AG09309 (cell line): ENCODE measurements at regions not wholly inside any gene's neighbourhood (a gene's known extent, or its start where the extent isn't known, plus 50 kb on each side); places are given as distances from the start of the nearest gene placed in this dataset.

Source experiments
- DNase-seq: peaks from one replicate; pipeline ENCODE4 v3.0.0-alpha.2; 2010; ENCODE audit warnings: low read depth
- H3K4me3 ChIP-seq: 2 replicates; pipeline ENCODE4 v1.5.1; 2011; ENCODE audit warnings: mild to moderate bottlenecking, low read depth, low read length, moderate library complexity; ENCODE audit not compliant: control insufficient read depth
- CTCF ChIP-seq: IDR thresholded peaks from 2 replicates; pipeline ENCODE4 v1.5.1; 2011; ENCODE audit warnings: mild to moderate bottlenecking, low read depth, low read length, inconsistent platforms; ENCODE audit not compliant: insufficient read depth, control insufficient read depth; ENCODE audit errors: missing control alignments

GRCh38 chr2:195587966-195588365 lies 69.1 kb upstream of the SLC39A10 start:
- no peak for TF ChIP-seq CTCF
- DNase-seq = no peak
- H3K4me3 ChIP-seq = no peak overlapping the region

GRCh38 chr2:195586062-195586714 lies 70.8 kb upstream of the SLC39A10 start:
- TF ChIP-seq CTCF = no peak
- H3K4me3 ChIP-seq = no peak overlapping the region
- no peak for DNase-seq

- no peak for DNase-seq
- no peak for TF ChIP-seq CTCF
- H3K4me3 ChIP-seq = no peak overlapping the region
Measured at GRCh38 chr2:195582188-195582587, 74.8 kb upstream of the SLC39A10 start.

- no peak for TF ChIP-seq CTCF
- DNase-seq = no peak
Measured at GRCh38 chr2:195579776-195580555, 77.1 kb upstream of the SLC39A10 start.

GRCh38 chr2:195575879-195576401 lies 81.1 kb upstream of the SLC39A10 start:
- no peak overlapping the region for H3K4me3 ChIP-seq
- TF ChIP-seq CTCF = no peak
- DNase-seq = peak; percentile 88

More at GRCh38 chr2:195579776-195580555, 77.1 kb upstream of the SLC39A10 start:
- H3K4me3 ChIP-seq = no peak overlapping the region

GRCh38 chr2:195575016-195575415 lies 82.0 kb upstream of the SLC39A10 start:
- no peak for DNase-seq
- no peak overlapping the region for H3K4me3 ChIP-seq
- TF ChIP-seq CTCF = no peak
